IMR-90 (cell line): ENCODE measurements at regions not wholly inside any gene's neighbourhood (a gene's known extent, or its start where the extent isn't known, plus 50 kb on each side); places are given as distances from the start of the nearest gene placed in this dataset.

Experiments used
- ATAC-seq: fragments of 200-7000 bp; cut with Tn5 transposase; 2 replicates; pipeline ENCODE4 v1.9.1; 2020; ENCODE audit warnings: low read depth, mild to moderate bottlenecking, moderate library complexity
- BruUV-seq: library from RNA; stranded (reverse); fragments of 400-500 nt; replicated peaks from 2 replicates; lab custom pipeline; 2021; lab: Mats Ljungman, UMichigan
- CTCF ChIA-PET: fragments of 300-600 bp; formaldehyde crosslinking; extraction: SDS; loops from one replicate; lab custom pipeline; 2021; ENCODE audit warnings: antibody characterized with exemption; lab: Yijun Ruan, JAX
- POLR2A ChIA-PET: fragments of 300-600 bp; sonication (Branson Sonifier 250); formaldehyde crosslinking; loops from one replicate; lab custom pipeline; 2022; ENCODE audit warnings: antibody characterized with exemption; ENCODE audit not compliant: unreplicated experiment; lab: Charles Lee
- DNase-seq: peaks from one replicate; pipeline ENCODE4 v3.0.0; 2013
- H2AFZ ChIP-seq: replicated peaks from 2 replicates; pipeline ENCODE3; 2013; ENCODE audit warnings: low read length, mild to moderate bottlenecking; ENCODE audit not compliant: poor library complexity
- H2AK5ac ChIP-seq: 2 replicates; pipeline ENCODE4 v1.6.1; 2013; ENCODE audit warnings: low read depth, low read length, inconsistent platforms
- H2AK9ac ChIP-seq: replicated peaks from 2 replicates; pipeline ENCODE3; 2013; ENCODE audit warnings: mild to moderate bottlenecking, low read depth, low read length, moderate library complexity; ENCODE audit not compliant: poor library complexity
- H2BK120ac ChIP-seq: 2 replicates; pipeline ENCODE4 v1.6.1; 2013; ENCODE audit warnings: low read depth, low read length, inconsistent platforms
- H2BK15ac ChIP-seq: 3 replicates; pipeline ENCODE4 v1.6.1; 2013; ENCODE audit warnings: low read depth, low read length, inconsistent platforms
- H2BK20ac ChIP-seq: 2 replicates; pipeline ENCODE4 v1.6.1; 2013; ENCODE audit warnings: low read depth, mild to moderate bottlenecking, inconsistent platforms, low read length, moderate library complexity
- H2BK5ac ChIP-seq: 2 replicates; pipeline ENCODE4 v1.6.1; 2013; ENCODE audit warnings: mild to moderate bottlenecking, low read depth, low read length, inconsistent platforms; ENCODE audit not compliant: poor library complexity, severe bottlenecking
- H3K14ac ChIP-seq: replicated peaks from 2 replicates; pipeline ENCODE4 v1.6.1; 2013; ENCODE audit warnings: low read depth, low read length, inconsistent platforms
- H3K18ac ChIP-seq: 2 replicates; pipeline ENCODE4 v1.6.1; 2013; ENCODE audit warnings: low read depth, low read length, control low read depth
- H3K23ac ChIP-seq: 2 replicates; pipeline ENCODE4 v1.6.1; 2013; ENCODE audit warnings: low read depth, low read length, inconsistent platforms
- H3K27ac ChIP-seq: 2 replicates; pipeline ENCODE4 v1.5.1; 2013; ENCODE audit warnings: mild to moderate bottlenecking, control low read depth, low read length; ENCODE audit not compliant: insufficient read depth
- H3K27me3 ChIP-seq: 2 replicates; pipeline ENCODE4 v1.6.1; 2013; ENCODE audit warnings: low read length; ENCODE audit not compliant: control insufficient read depth, insufficient read depth
- H3K36me3 ChIP-seq: 2 replicates; pipeline ENCODE4 v1.6.1; 2013; ENCODE audit warnings: low read length, mixed read lengths; ENCODE audit not compliant: control insufficient read depth, insufficient read depth
- H3K4ac ChIP-seq: 2 replicates; pipeline ENCODE4 v1.6.1; 2013; ENCODE audit warnings: low read depth, low read length, inconsistent platforms
- H3K4me1 ChIP-seq: 2 replicates; pipeline ENCODE4 v1.6.1; 2013; ENCODE audit warnings: low read length, mixed read lengths; ENCODE audit not compliant: control insufficient read depth, insufficient read depth
- H3K4me2 ChIP-seq: 2 replicates; pipeline ENCODE4 v1.6.1; 2013; ENCODE audit warnings: low read depth, mild to moderate bottlenecking, control low read depth, low read length, moderate library complexity
- H3K4me3 ChIP-seq: 2 replicates; pipeline ENCODE4 v1.5.1; 2013; ENCODE audit warnings: low read depth, mild to moderate bottlenecking, control low read depth, low read length, moderate library complexity; ENCODE audit not compliant: insufficient read depth
- H3K56ac ChIP-seq: 2 replicates; pipeline ENCODE4 v1.6.1; 2013; ENCODE audit warnings: low read length, inconsistent platforms; ENCODE audit not compliant: insufficient read depth; ENCODE audit errors: extremely low read depth
- H3K79me1 ChIP-seq, 2 experiments: 2 replicates each; pipeline ENCODE4 v1.6.1; 2013; ENCODE audit warnings: low read length in 2 of 2, inconsistent platforms in 1 of 2, low read depth in 1 of 2
- H3K9ac ChIP-seq: 2 replicates; pipeline ENCODE4 v1.6.1; 2013; ENCODE audit warnings: low read depth, low read length, control low read depth
- H3K9me1 ChIP-seq: 2 replicates; pipeline ENCODE4 v1.6.1; 2013; ENCODE audit warnings: low read length, inconsistent platforms; ENCODE audit not compliant: insufficient read depth
- H3K9me3 ChIP-seq: 2 replicates; pipeline ENCODE4 v1.6.1; 2013; ENCODE audit warnings: low read length; ENCODE audit not compliant: control insufficient read depth, insufficient read depth
- H4K20me1 ChIP-seq: 2 replicates; pipeline ENCODE4 v1.6.1; 2013; ENCODE audit warnings: low read length, inconsistent platforms; ENCODE audit not compliant: insufficient read depth
- H4K5ac ChIP-seq: 2 replicates; pipeline ENCODE4 v1.6.1; 2013; ENCODE audit warnings: mild to moderate bottlenecking, low read depth, low read length, control low read depth
- H4K8ac ChIP-seq, 2 experiments: 2 replicates each; pipeline ENCODE4 v1.6.1; 2013; ENCODE audit warnings: low read depth in 2 of 2, low read length in 2 of 2, control low read depth in 1 of 2, inconsistent platforms in 1 of 2
- H4K91ac ChIP-seq: 2 replicates; pipeline ENCODE4 v1.6.1; 2013; ENCODE audit warnings: low read depth, low read length, inconsistent platforms; ENCODE audit not compliant: insufficient read depth
- CHD1 ChIP-seq: IDR thresholded peaks from 2 replicates; pipeline ENCODE4 v1.6.1; 2012; ENCODE audit warnings: low read depth, low read length, improper control_type of control experiment
- CTCF ChIP-seq: conservative IDR thresholded peaks from 2 replicates; pipeline ENCODE4 v1.5.1; 2012; ENCODE audit warnings: mild to moderate bottlenecking, low read depth, low read length, improper control_type of control experiment
- MAZ ChIP-seq: IDR thresholded peaks from 2 replicates; pipeline ENCODE4 v1.6.1; 2012; ENCODE audit warnings: low read depth, mild to moderate bottlenecking, low read length, improper control_type of control experiment, moderate library complexity, borderline replicate concordance
- NFE2L2 ChIP-seq: fragments of 150-350 bp; IDR thresholded peaks from 2 replicates; pipeline ENCODE4 v1.6.1; 2016; ENCODE audit warnings: low read depth, mild to moderate bottlenecking, low read length
- RAD21 ChIP-seq: IDR thresholded peaks from 2 replicates; pipeline ENCODE4 v1.6.1; 2012; ENCODE audit warnings: low read length, improper control_type of control experiment
- RCOR1 ChIP-seq: IDR thresholded peaks from 2 replicates; pipeline ENCODE4 v1.6.1; 2012; ENCODE audit warnings: mild to moderate bottlenecking, low read length, improper control_type of control experiment; ENCODE audit not compliant: insufficient replicate concordance
- SMC3 ChIP-seq: fragments of 150-350 bp; IDR thresholded peaks from 2 replicates; pipeline ENCODE4 v1.6.1; 2016; ENCODE audit warnings: low read depth, mild to moderate bottlenecking, antibody characterized with exemption, low read length, moderate library complexity
- WGBS, 2 experiments: methylation state at CpG; one replicate each; pipeline versions ENCODE4 v1.1.5 to v1.1.7; 2013; ENCODE audit warnings: missing lambda C conversion rate in 2 of 2; ENCODE audit not compliant: insufficient read length in 1 of 2; ENCODE audit errors: extremely low coverage in 2 of 2; 5-methylcytosine and 5-hydroxymethylcytosine counted together
- dilution Hi-C: fragments of 300-500 bp; cut with HindIII; formaldehyde crosslinking; loops from one replicate; pipeline ENCODE4 v1.14.3; 2018; ENCODE audit warnings: low sequenced_read_pairs; ENCODE audit not compliant: unreplicated experiment
- in situ Hi-C: fragments of 300-500 bp; cut with MboI; formaldehyde crosslinking; loops from 3 replicates; pipeline ENCODE4 v1.14.3; 2019; ENCODE audit warnings: low sequenced_read_pairs, inconsistent platforms, mixed read lengths
- intact Hi-C: fragments of 100-400 bp; cut with micrococcal nuclease; formaldehyde crosslinking; loops from 2 replicates; pipeline ENCODE4 v1.10.0; 2022

- BruUV-seq = no TSS peak
- no peak overlapping the region for H3K14ac ChIP-seq
- in situ Hi-C loops = loop anchor here (10.0 to 25.0 kb wide), 2 partner anchors 341 to 664 kb away; no protein-coding TSS in a partner anchor
- no peak overlapping the region for H2BK20ac ChIP-seq
- intact Hi-C loops = no loop called here
- no peak overlapping the region for H3K56ac ChIP-seq
- H2AFZ ChIP-seq = no peak overlapping the region
- H3K4me3 ChIP-seq = no peak overlapping the region
- no peaks in the 10 kb centered on the region for H3K36me3 ChIP-seq
- no peaks in the 10 kb centered on the region for H3K9me1 ChIP-seq
- no peak overlapping the region for H4K91ac ChIP-seq
- H3K27me3 ChIP-seq = peaks cover 2% of the 10 kb centered on the region; the same call in 1 of the 2 replicates
- ATAC-seq (no peak), DNase-seq (no peak)
- no peak overlapping the region for H2AK5ac ChIP-seq
- WGBS, 2 experiments = no CpG with 5 or more reads among the region's 2 CpGs
- H2BK15ac ChIP-seq = no peak overlapping the region
- H3K18ac ChIP-seq = no peak overlapping the region
- no peak overlapping the region for H3K4me2 ChIP-seq
- no peak overlapping the region for H3K23ac ChIP-seq
- POLR2A ChIA-PET = no interaction called here
- CTCF ChIA-PET = no interaction called here
- no peak overlapping the region for H4K5ac ChIP-seq
- no peaks in the 10 kb centered on the region for H3K9me3 ChIP-seq
- no peak overlapping the region for H3K27ac ChIP-seq
- H3K79me1 ChIP-seq = no peaks in the 10 kb centered on the region
- H4K8ac ChIP-seq = no peak overlapping the region
- H3K4ac ChIP-seq = no peak overlapping the region
- dilution Hi-C loops = no loop called here
- H3K4me1 ChIP-seq = no peaks in the 10 kb centered on the region
- no peak for TF ChIP-seq NFE2L2
- TF ChIP-seq SMC3 = no peak
- TF ChIP-seq CHD1 = no peak
- no peak for TF ChIP-seq CTCF
- no peak for TF ChIP-seq MAZ
- no peak for TF ChIP-seq RAD21
- TF ChIP-seq RCOR1 = no peak
- H2BK120ac ChIP-seq = no peak overlapping the region
- H3K9ac ChIP-seq = no peak overlapping the region
- H2BK5ac ChIP-seq = no peak overlapping the region
- no peak overlapping the region for H2AK9ac ChIP-seq
- no peaks in the 10 kb centered on the region for H4K20me1 ChIP-seq
Observed at GRCh38 chr9:88028338-88028737, 54.0 kb upstream of the CDK20 start.
